Fibroblast of mammary gland (primary cell): ENCODE measurements at regions not wholly inside any gene's neighbourhood (a gene's known extent, or its start where the extent isn't known, plus 50 kb on each side); places are given as distances from the start of the nearest gene placed in this dataset.

Experiments used
- DNase-seq: peaks from one replicate; pipeline ENCODE4 v3.0.0-alpha.2; 2010; ENCODE audit warnings: low read depth
- H3K4me3 ChIP-seq: 2 replicates; pipeline ENCODE4 v1.5.1; 2011; ENCODE audit warnings: low read depth, mild to moderate bottlenecking, low read length, moderate library complexity; ENCODE audit not compliant: control insufficient read depth
- TF ChIP-seq, protein P1 (sequence below): conservative IDR thresholded peaks from 2 replicates; pipeline ENCODE4 v1.5.1; 2011; ENCODE audit warnings: low read depth, low read length, inconsistent platforms; ENCODE audit not compliant: control insufficient read depth, insufficient read depth

DNA sequence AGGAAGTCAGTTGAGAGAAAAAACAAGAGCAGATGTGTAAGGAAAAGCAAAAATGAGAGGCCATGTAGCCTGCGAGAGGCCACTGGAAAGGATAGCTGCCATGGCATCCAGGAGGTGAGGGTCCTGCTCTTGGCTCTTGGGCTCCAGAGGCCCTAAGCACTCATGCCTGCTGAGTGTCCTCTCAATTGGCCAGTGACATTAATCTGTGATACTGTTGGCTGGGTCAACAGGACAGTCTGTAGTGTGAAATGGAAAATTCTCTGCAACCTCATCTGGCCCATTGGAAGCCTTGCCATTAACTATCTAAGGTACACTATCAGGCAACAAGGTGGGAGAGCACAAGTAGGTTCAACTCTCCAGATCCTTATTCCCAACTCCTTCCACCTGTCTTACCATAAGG is 180.9 kb downstream of the LY86 start:
- no peak overlapping the region for H3K4me3 ChIP-seq
- no peak for DNase-seq
- TF ChIP-seq, protein P1, sequence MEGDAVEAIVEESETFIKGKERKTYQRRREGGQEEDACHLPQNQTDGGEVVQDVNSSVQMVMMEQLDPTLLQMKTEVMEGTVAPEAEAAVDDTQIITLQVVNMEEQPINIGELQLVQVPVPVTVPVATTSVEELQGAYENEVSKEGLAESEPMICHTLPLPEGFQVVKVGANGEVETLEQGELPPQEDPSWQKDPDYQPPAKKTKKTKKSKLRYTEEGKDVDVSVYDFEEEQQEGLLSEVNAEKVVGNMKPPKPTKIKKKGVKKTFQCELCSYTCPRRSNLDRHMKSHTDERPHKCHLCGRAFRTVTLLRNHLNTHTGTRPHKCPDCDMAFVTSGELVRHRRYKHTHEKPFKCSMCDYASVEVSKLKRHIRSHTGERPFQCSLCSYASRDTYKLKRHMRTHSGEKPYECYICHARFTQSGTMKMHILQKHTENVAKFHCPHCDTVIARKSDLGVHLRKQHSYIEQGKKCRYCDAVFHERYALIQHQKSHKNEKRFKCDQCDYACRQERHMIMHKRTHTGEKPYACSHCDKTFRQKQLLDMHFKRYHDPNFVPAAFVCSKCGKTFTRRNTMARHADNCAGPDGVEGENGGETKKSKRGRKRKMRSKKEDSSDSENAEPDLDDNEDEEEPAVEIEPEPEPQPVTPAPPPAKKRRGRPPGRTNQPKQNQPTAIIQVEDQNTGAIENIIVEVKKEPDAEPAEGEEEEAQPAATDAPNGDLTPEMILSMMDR: no peak

DNA sequence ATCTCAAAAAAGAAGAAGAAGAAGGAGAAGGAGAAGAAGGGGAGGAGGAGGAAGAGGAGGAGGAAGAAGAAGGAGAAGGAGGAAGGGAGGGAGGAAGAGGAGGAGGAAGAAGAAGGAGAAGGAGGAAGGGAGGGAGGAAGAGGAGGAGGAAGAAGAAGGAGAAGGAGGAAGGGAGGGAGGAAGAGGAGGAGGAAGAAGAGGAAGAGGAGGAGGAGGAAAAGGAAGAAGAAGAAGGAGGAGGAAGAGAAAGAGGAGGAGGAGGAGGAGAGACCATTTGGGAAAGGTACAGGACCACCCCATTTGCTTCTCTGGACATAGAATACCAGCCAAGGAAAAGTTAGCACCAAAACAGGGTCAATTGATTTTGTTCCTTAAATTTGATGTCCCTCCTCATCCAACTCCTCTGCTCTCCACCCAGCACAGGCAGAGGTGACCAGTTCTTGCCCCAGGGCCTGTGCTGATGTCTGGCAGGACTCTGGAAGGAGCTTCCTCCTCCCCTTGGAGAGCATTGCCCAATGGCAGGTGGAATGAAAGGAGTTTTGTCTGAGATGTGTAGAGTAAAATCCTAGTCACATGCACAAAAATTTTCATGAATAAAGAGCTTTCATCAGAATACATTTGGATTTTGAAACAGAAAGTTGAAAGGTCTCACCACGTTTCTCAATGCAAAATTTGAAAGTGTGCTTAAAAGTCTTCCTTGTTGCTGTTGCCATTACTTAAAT is 182.9 kb downstream of the LY86 start:
- TF ChIP-seq, protein P1: no peak
- DNase-seq: no peak
- no peak overlapping the region for H3K4me3 ChIP-seq

DNA sequence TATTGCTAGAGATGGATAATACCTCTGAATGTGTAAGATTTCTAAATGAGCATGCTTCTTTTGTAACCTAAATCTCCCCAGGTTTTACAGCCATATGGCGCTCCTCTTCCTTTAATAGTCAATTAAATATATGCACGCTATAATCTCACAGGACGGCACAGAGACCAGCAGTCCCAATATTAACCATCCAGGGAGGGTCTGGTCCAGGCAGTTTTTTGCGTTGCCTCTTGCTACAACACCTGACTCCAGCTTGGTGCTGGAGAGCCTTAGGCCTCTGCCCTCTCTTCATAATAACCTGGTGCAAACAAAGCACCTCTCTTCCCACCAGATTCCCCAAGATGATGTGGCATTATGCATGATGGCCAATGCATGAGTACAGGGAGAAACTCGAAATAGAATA is 183.4 kb downstream of the LY86 start:
- TF ChIP-seq, protein P1: no peak
- H3K4me3 ChIP-seq: no peak overlapping the region

GRCh38 chr6:6772751-6773150 is 184.2 kb downstream of the LY86 start:
- no peak overlapping the region for H3K4me3 ChIP-seq
- DNase-seq: no peak
- TF ChIP-seq, protein P1: no peak

More for the DNA sequence above, 183.4 kb downstream of the LY86 start:
- no peak for DNase-seq

GRCh38 chr6:6775074-6775473 is 186.6 kb downstream of the LY86 start:
- TF ChIP-seq, protein P1: no peak
- DNase-seq: no peak
- H3K4me3 ChIP-seq: no peak overlapping the region

GRCh38 chr6:6780231-6780630 is 191.7 kb downstream of the LY86 start:
- TF ChIP-seq, protein P1: no peak
- no peak for DNase-seq
- H3K4me3 ChIP-seq: no peak overlapping the region
